GM12865 (cell line): ENCODE measurements at regions not wholly inside any gene's neighbourhood (a gene's known extent, or its start where the extent isn't known, plus 50 kb on each side); places are given as distances from the start of the nearest gene placed in this dataset.

ENCODE experiments used
- DNase-seq: peaks from one replicate; pipeline ENCODE4 v3.0.0; 2010; ENCODE audit warnings: low read depth
- H3K4me3 ChIP-seq: 2 replicates; pipeline ENCODE4 v1.5.1; 2011; ENCODE audit warnings: mild to moderate bottlenecking, low read depth, low read length, control low read depth
- TF ChIP-seq, protein P1 (sequence below): IDR thresholded peaks from 2 replicates; pipeline ENCODE4 v1.5.1; 2011; ENCODE audit warnings: low read length, control low read depth, low read depth, inconsistent platforms; ENCODE audit not compliant: insufficient read depth; ENCODE audit errors: missing control alignments

DNA sequence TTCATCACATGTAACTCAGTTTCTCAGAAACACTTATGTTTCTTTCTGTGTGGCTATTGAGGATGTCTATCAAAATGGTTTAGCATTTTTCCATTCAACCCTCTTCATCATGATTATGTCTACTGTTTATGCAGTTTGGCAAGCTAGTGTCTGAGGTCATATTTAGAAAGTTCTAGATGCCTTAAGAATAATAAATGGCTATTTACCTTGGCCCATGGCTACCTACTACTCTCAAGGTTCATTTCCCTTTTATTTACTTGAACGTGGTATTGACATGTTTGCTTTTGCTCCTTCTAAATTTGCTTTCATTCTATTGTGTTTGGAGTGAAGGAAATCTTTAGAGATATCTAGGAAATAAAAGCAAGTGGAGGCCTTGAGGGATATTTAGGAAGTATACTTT, 193.7 kb upstream of the OLFM3 start:
- TF ChIP-seq, protein P1, sequence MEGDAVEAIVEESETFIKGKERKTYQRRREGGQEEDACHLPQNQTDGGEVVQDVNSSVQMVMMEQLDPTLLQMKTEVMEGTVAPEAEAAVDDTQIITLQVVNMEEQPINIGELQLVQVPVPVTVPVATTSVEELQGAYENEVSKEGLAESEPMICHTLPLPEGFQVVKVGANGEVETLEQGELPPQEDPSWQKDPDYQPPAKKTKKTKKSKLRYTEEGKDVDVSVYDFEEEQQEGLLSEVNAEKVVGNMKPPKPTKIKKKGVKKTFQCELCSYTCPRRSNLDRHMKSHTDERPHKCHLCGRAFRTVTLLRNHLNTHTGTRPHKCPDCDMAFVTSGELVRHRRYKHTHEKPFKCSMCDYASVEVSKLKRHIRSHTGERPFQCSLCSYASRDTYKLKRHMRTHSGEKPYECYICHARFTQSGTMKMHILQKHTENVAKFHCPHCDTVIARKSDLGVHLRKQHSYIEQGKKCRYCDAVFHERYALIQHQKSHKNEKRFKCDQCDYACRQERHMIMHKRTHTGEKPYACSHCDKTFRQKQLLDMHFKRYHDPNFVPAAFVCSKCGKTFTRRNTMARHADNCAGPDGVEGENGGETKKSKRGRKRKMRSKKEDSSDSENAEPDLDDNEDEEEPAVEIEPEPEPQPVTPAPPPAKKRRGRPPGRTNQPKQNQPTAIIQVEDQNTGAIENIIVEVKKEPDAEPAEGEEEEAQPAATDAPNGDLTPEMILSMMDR, result no peak
- DNase-seq, result no peak
- H3K4me3 ChIP-seq, result no peak overlapping the region

DNA sequence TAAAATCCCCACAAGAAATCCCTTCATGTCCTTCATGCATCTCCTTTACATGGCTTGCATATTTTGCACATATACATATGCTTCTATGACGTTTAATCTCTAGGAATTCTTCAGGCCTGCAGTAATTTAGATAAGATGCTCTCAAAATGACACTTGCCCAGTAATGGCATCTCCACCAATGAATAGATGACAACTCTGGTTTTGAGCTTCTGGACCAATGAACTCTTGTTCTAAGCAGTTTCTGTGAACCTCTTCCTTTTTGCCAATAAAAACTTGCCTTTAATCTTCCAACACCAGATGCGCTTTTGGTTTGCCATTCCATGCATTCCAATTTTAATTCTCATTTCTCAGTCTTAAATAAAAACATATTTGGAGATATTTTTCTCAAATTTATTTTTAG, 189.8 kb upstream of the OLFM3 start:
- H3K4me3 ChIP-seq, result no peak overlapping the region
- TF ChIP-seq, protein P1, result no peak
- DNase-seq, result no peak

DNA sequence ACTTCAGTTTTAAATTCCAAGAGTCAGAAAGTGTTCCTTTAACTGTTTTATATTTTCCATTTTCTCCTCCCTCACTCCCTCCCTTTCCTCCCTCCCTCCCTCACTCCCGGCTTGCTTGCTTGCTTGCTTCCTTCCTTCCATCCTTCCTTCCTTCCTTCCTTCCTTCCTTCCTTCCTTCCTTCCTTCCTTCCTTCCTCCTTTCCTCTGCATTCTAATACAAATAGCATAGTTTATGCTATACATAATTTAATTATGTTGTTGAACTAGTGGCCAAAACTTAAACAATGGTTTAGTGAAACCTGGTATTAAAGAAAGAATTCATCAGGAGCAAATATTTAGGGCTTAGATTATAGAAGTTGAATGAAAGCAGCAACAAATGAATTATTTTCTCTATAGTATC, 188.5 kb upstream of the OLFM3 start:
- no peak overlapping the region for H3K4me3 ChIP-seq
- TF ChIP-seq, protein P1, result no peak
- DNase-seq, result no peak

DNA sequence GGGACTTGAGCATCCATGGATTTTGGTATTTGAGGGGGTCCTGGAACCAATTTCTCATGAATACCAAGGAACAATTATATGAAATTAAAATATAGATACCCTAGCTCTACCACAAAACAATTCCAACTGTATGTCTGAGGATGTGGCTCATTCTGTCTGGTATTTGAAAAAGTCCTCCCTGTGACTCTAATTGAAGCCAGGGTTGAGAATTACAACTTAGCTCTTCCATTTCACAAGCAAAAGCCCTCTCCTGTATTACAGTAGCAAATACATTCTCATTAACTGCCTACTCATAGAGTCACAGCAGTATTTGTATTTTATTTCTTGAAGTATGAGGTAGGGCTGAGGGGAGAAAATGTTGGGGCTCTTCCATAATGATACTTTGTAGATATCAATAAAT, 187.8 kb upstream of the OLFM3 start:
- DNase-seq, result no peak
- no peak overlapping the region for H3K4me3 ChIP-seq

DNA sequence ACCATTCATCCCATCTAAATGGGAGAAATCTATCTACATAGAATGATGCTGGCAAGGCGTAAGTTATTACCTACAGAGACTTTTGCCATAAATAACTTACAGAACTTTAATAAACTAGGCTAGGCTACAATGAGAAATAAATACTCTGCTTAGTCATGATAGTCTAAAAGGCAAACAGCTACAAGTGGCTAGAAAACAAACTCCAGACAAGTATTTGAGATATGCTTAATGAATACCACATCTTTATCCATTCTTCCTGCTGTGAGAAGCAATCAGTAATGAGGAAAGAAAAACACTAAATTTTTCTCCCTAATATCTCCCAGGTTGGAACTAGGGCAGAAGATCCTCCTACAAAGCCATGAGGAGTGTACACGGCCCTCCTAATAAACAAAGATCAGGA, 187.0 kb upstream of the OLFM3 start:
- H3K4me3 ChIP-seq, result no peak overlapping the region
- TF ChIP-seq, protein P1, result no peak
- no peak for DNase-seq

More for the DNA sequence above, 187.8 kb upstream of the OLFM3 start:
- TF ChIP-seq, protein P1, result no peak

DNA sequence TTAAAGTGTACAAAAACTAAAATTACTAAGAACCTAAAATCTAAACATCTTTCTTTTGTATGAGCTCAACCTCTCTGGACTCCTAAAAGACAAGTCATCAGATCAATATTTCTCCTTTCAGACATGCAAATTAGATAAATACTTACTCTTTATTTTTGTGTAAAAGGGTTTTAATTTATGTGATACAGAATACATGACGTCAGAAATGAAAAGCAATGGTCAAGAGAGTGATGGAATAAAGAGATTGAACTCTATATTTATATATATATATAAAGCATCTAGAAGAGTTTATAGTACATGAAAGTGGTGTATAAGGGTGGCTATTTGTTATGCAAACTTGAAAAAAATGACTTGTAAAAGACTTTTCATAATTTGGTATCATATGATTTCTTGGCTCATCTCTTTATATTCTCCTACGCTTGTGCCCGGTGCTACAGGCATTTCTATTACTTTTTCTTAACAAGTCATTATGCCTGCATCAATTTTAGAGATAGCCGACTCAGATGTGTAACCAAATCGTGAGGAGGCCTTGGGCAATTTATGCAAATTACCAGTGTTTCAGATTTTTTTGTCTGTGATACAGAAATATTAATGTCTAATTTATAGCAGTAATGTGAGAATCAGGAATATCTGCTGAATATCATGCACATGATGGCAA, 186.0 kb upstream of the OLFM3 start:
- DNase-seq, result no peak
- TF ChIP-seq, protein P1, result no peak
- H3K4me3 ChIP-seq, result no peak overlapping the region

DNA sequence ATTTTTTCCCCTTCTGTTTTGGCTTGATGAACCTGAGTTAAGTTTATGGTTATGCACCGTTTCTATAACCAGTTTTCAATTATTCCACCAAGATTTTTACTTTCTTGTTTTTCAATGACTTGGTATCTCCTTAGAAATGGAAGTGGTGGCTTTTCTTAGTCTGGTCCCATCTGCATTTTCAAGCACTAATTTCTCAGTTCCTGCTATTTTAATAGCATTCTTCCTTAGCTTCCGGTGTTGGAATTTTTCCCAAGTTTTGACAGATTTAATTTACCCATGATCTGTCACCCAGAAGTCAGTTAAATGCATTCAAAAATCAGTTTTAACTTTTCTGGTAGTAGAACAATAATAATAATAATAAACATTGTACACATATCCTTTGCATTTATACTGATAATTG, 184.6 kb upstream of the OLFM3 start:
- DNase-seq, result no peak
- TF ChIP-seq, protein P1, result no peak
- H3K4me3 ChIP-seq, result no peak overlapping the region
